OCI-LY1 (cell line): ENCODE measurements at regions not wholly inside any gene's neighbourhood (a gene's known extent, or its start where the extent isn't known, plus 50 kb on each side); places are given as distances from the start of the nearest gene placed in this dataset.

ENCODE experiments used
- CTCF ChIP-seq: fragments of 200-600 bp; sonication (generic), shearing (Covaris generic); IDR thresholded peaks from 2 replicates; pipeline ENCODE4 v1.5.1; 2017; ENCODE audit warnings: mild to moderate bottlenecking, antibody characterized with exemption, low read length, moderate library complexity, mixed read lengths
- EZH2 ChIP-seq: fragments of 200-600 bp; sonication (generic), shearing (Covaris generic); IDR thresholded peaks from 2 replicates; pipeline ENCODE4 v1.8.0; 2017; ENCODE audit warnings: borderline replicate concordance, mixed run types, mild to moderate bottlenecking, antibody characterized with exemption, low read length, moderate library complexity, mixed read lengths

- no peak for TF ChIP-seq CTCF
- no peak for TF ChIP-seq EZH2
Measured at GRCh38 chr7:45240926-45241325, 83.3 kb downstream of the RAMP3 start.
